Type B pancreatic cell (in vitro differentiated cells): ENCODE measurements at regions not wholly inside any gene's neighbourhood (a gene's known extent, or its start where the extent isn't known, plus 50 kb on each side); places are given as distances from the start of the nearest gene placed in this dataset.

Source experiments
- DNase-seq: peaks from one replicate; pipeline ENCODE4 v3.0.0; 2021; ENCODE audit warnings: mixed read lengths; ENCODE audit not compliant: unreplicated experiment; ENCODE audit errors: extremely low spot score
- H3K27ac Mint-ChIP-seq: 2 replicates; pipeline ENCODE4 v1.8.0; 2021; ENCODE audit warnings: mild to moderate bottlenecking, mixed read lengths
- H3K27me3 Mint-ChIP-seq: 2 replicates; pipeline ENCODE4 v1.8.0; 2021; ENCODE audit warnings: mixed read lengths
- H3K36me3 Mint-ChIP-seq: 2 replicates; pipeline ENCODE4 v1.8.0; 2021; ENCODE audit warnings: mixed read lengths
- H3K4me1 Mint-ChIP-seq: one replicate; pipeline ENCODE4 v1.8.0; 2021; ENCODE audit warnings: mixed read lengths; ENCODE audit not compliant: unreplicated experiment
- H3K4me3 Mint-ChIP-seq: 2 replicates; pipeline ENCODE4 v1.8.0; 2021; ENCODE audit warnings: mild to moderate bottlenecking, mixed read lengths
- H3K9me3 Mint-ChIP-seq: 2 replicates; pipeline ENCODE4 v1.8.0; 2021; ENCODE audit warnings: mixed read lengths
- CTCF ChIP-seq: fragments of 200-600 bp; sonication (generic); conservative IDR thresholded peaks from 2 replicates; pipeline ENCODE4 v1.5.0; 2021; ENCODE audit warnings: antibody characterized with exemption, mild to moderate bottlenecking

DNA sequence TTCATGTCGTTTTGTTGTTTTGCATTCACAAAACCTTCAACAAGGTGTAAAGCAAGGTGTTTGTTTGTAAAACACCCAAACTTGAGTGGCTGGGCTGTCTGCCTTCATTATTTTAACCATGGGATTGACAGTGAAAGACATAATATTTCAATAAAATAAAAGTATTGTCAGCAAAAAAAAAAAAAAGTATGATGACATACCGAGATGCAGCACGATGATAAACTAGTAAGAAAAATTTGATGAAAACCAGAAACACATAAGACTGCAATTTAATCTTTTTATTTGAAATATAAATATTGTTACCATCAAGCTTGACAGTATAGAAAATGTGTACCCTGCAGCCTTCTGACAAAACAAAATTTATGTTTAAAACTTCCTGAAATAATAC is 419.3 kb upstream of the DYNLRB2 start:
- TF ChIP-seq CTCF = no peak
- H3K4me3 Mint-ChIP-seq = no peak overlapping the region
- no peaks in the 10 kb centered on the region for H3K36me3 Mint-ChIP-seq
- H3K9me3 Mint-ChIP-seq = no peaks in the 10 kb centered on the region
- no peak for DNase-seq
- H3K27me3 Mint-ChIP-seq = peaks cover 3% of the 10 kb centered on the region
- H3K27ac Mint-ChIP-seq = no peak overlapping the region
- no peaks in the 10 kb centered on the region for H3K4me1 Mint-ChIP-seq

DNA sequence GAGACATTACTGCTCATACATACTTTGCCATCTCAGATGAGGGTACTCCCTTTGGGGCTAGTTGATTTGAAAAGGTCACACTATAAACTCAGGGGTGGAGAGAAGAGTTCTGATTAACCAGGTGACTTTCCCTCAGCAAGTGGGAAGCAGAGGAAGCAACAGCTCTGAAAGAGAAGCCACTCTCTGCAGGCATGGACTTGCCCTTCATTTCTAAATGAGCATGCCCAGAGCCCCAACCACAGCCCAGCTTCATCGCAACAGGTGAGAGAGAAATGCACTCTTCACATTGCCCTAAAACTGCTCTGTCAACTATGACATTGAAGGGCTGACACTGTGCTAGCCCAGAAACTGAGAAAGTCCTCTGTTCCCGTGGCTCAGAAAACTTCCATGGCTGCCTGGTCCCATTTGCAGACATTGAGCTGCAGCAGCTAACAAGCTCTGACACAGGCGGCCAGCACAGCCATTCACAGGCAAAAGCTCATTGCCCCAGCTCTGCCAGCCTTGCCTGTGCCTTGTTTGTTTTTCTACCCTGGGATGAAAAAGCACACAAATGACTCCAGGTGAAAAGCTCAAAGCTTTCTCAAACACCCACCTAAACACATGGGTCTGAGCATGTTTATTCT is 419.8 kb upstream of the DYNLRB2 start:
- no peak overlapping the region for H3K4me3 Mint-ChIP-seq
- H3K27ac Mint-ChIP-seq = no peak overlapping the region
- H3K4me1 Mint-ChIP-seq = no peaks in the 10 kb centered on the region
- TF ChIP-seq CTCF = no peak
- H3K36me3 Mint-ChIP-seq = no peaks in the 10 kb centered on the region
- H3K27me3 Mint-ChIP-seq = peaks cover 3% of the 10 kb centered on the region
- DNase-seq = no peak
- H3K9me3 Mint-ChIP-seq = no peaks in the 10 kb centered on the region

DNA sequence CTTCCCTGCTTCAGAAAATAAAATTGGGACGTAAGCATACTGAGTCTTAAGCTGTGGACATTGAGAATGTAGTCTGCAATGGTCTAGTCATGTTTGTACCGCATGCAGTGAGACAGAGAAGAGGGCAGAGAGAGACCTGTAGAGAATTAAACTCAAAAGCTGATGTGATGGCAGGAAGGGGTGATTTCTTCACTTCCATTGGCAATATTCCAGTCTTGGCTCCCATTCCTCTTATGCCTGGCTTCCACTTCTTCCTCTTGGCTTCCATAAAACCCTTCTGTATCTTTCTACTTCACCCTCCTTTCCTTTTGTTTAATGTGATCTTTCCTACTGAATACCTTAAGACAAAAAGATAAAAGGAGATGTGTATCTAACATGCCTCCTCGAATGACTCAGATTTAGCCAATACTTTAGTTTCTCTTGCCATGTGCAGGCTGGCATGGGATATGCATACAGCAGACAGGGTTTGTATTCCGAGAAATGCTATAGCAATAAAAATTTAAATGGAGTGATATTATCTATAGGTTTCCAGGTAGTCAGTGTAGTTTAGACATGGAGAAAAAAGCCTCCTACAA is 423.1 kb upstream of the DYNLRB2 start:
- Mint-ChIP-seq H3K9me3 (no peaks in the 10 kb centered on the region), H3K36me3 (no peaks in the 10 kb centered on the region), H3K27ac (no peak overlapping the region), H3K4me1 (no peaks in the 10 kb centered on the region), H3K4me3 (no peak overlapping the region), H3K27me3 (peaks cover 3% of the 10 kb centered on the region)
- no peak for DNase-seq
- TF ChIP-seq CTCF = no peak

- Mint-ChIP-seq H3K4me3 (no peak overlapping the region), H3K27ac (no peak overlapping the region), H3K4me1 (no peaks in the 10 kb centered on the region), H3K36me3 (no peaks in the 10 kb centered on the region), H3K27me3 (peaks cover 3% of the 10 kb centered on the region), H3K9me3 (no peaks in the 10 kb centered on the region)
- no peak for TF ChIP-seq CTCF
- DNase-seq = no peak
Observed at GRCh38 chr16:80116711-80117110, 424.1 kb upstream of the DYNLRB2 start.

- H3K27me3 Mint-ChIP-seq = peaks cover 3% of the 10 kb centered on the region
- H3K36me3 Mint-ChIP-seq = no peaks in the 10 kb centered on the region
- no peaks in the 10 kb centered on the region for H3K4me1 Mint-ChIP-seq
- no peak for DNase-seq
- H3K27ac Mint-ChIP-seq = no peak overlapping the region
- H3K4me3 Mint-ChIP-seq = no peak overlapping the region
- H3K9me3 Mint-ChIP-seq = no peaks in the 10 kb centered on the region
- TF ChIP-seq CTCF = no peak
Observed at GRCh38 chr16:80114699-80115098, 426.1 kb upstream of the DYNLRB2 start.
